Transverse colon (tissue), 4 donors: ENCODE measurements at regions not wholly inside any gene's neighbourhood (a gene's known extent, or its start where the extent isn't known, plus 50 kb on each side); places are given as distances from the start of the nearest gene placed in this dataset.

ENCODE experiments used
- CTCF ChIP-seq, 5 experiments: fragments of 200-600 bp in 3 of 5; fragments of 450-650 bp in 2 of 5; sonication (generic) in 3 of 5; IDR thresholded peaks; 1 replicate in 2 of 5; 2 replicates in 3 of 5; pipeline ENCODE4 v1.5.1; 2016 to 2017; ENCODE audit warnings: antibody characterized with exemption in 5 of 5, inconsistent platforms in 3 of 5, mild to moderate bottlenecking in 2 of 5, moderate library complexity in 1 of 5
- EP300 ChIP-seq: sonication (generic); formaldehyde crosslinking; IDR thresholded peaks from one replicate; pipeline ENCODE4 v1.6.1; 2017; ENCODE audit warnings: antibody characterized with exemption, low read depth
- POLR2A ChIP-seq: fragments of 450-650 bp; IDR thresholded peaks from one replicate; pipeline ENCODE4 v1.6.1; 2016; ENCODE audit warnings: antibody characterized with exemption, mild to moderate bottlenecking, moderate library complexity
- POLR2AphosphoS5 ChIP-seq, 3 donors: sonication (generic); formaldehyde crosslinking; IDR thresholded peaks; one replicate each; pipeline ENCODE4 v1.6.1; 2016; ENCODE audit warnings: antibody characterized with exemption in 3 of 3

GRCh38 chr6:9914951-9915350 lies 499.9 kb downstream of the TFAP2A start:
- TF ChIP-seq CTCF (IDR thresholded peaks at IDR 0.05) (no peak), POLR2AphosphoS5 (IDR thresholded peaks at IDR 0.05) (no peak), POLR2A (no peak), EP300 (no peak)
